Adrenal gland (tissue), 5 donors: ENCODE measurements at regions not wholly inside any gene's neighbourhood (a gene's known extent, or its start where the extent isn't known, plus 50 kb on each side); places are given as distances from the start of the nearest gene placed in this dataset.

Experiments used
- POLR2A ChIP-seq, 2 donors: fragments of 450-650 bp; IDR thresholded peaks; one replicate each; pipeline ENCODE4 v1.6.1; 2017; ENCODE audit warnings: antibody characterized with exemption in 2 of 2, mild to moderate bottlenecking in 2 of 2, moderate library complexity in 1 of 2
- TF ChIP-seq, protein P1 (sequence below), 6 experiments: fragments of 450-650 bp in 4 of 6; fragments of 200-600 bp in 2 of 6; sonication (generic) in 1 of 6; IDR thresholded peaks; 1 replicate in 5 of 6; 2 replicates in 1 of 6; pipeline versions ENCODE4 v1.5.1 to v1.8.0; 2016 to 2021; ENCODE audit warnings: antibody characterized with exemption in 6 of 6, mild to moderate bottlenecking in 2 of 6, moderate library complexity in 1 of 6
- donor health status: DM: no; HTN: no; CAD: no.

DNA sequence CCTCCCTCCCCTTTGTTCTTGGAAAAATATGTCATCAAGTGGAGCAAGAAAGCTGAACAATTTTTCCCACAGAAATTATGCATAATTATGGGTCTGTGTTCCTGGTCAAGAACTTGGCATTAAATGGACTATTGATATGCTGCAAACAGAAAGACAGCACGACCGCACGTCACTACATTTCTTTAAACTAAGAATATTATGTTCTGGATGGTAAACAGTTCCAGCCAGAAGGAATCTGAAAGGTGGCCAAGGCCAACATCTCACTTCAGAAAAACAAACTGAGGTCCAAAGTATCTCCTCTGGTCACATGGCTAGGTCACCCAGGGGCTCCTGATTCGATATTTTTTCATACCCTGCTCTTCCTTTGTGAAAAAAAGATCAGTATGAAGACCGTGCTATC is 173.3 kb upstream of the GAS1 start:
- TF ChIP-seq, protein P1, sequence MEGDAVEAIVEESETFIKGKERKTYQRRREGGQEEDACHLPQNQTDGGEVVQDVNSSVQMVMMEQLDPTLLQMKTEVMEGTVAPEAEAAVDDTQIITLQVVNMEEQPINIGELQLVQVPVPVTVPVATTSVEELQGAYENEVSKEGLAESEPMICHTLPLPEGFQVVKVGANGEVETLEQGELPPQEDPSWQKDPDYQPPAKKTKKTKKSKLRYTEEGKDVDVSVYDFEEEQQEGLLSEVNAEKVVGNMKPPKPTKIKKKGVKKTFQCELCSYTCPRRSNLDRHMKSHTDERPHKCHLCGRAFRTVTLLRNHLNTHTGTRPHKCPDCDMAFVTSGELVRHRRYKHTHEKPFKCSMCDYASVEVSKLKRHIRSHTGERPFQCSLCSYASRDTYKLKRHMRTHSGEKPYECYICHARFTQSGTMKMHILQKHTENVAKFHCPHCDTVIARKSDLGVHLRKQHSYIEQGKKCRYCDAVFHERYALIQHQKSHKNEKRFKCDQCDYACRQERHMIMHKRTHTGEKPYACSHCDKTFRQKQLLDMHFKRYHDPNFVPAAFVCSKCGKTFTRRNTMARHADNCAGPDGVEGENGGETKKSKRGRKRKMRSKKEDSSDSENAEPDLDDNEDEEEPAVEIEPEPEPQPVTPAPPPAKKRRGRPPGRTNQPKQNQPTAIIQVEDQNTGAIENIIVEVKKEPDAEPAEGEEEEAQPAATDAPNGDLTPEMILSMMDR (IDR thresholded peaks at IDR 0.05), result no peak
- TF ChIP-seq POLR2A (IDR thresholded peaks at IDR 0.05), result no peak
